ENCODE measurements at regions not wholly inside any gene's neighbourhood (a gene's known extent, or its start where the extent isn't known, plus 50 kb on each side); places are given as distances from the start of the nearest gene placed in this dataset.

- TF ChIP-seq POLR2AphosphoS5 (IDR thresholded peaks at IDR 0.05) (no peak), POLR2A (IDR thresholded peaks at IDR 0.05) (no peak), EP300 (IDR thresholded peaks at IDR 0.05) (no peak)
- TF ChIP-seq, protein P1, sequence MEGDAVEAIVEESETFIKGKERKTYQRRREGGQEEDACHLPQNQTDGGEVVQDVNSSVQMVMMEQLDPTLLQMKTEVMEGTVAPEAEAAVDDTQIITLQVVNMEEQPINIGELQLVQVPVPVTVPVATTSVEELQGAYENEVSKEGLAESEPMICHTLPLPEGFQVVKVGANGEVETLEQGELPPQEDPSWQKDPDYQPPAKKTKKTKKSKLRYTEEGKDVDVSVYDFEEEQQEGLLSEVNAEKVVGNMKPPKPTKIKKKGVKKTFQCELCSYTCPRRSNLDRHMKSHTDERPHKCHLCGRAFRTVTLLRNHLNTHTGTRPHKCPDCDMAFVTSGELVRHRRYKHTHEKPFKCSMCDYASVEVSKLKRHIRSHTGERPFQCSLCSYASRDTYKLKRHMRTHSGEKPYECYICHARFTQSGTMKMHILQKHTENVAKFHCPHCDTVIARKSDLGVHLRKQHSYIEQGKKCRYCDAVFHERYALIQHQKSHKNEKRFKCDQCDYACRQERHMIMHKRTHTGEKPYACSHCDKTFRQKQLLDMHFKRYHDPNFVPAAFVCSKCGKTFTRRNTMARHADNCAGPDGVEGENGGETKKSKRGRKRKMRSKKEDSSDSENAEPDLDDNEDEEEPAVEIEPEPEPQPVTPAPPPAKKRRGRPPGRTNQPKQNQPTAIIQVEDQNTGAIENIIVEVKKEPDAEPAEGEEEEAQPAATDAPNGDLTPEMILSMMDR (IDR thresholded peaks at IDR 0.05): no peak
Measured at GRCh38 chr1:70675737-70676156, 264.7 kb downstream of the CTH start.

Measured in gastroesophageal sphincter (tissue), 3 donors.